ENCODE measurements at regions not wholly inside any gene's neighbourhood (a gene's known extent, or its start where the extent isn't known, plus 50 kb on each side); places are given as distances from the start of the nearest gene placed in this dataset.

DNA sequence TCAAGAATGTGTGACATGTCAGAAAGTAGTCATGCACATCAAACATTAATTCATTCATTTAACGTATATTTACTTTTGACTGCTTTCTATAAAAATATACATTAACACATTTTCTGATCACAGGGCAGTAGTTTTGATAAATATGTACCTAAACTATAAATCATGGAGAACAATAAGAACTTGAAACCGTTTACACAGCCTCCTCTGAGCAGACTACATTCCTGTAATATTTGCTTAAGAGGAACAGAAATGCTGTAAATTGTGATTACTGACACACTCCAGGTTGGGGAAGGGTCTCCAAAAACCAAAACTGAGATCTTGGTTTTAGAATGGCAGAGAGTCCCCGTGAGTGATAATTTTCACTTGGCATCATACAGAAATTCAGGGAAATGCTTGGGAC is 120.7 kb upstream of the PPARGC1A start:
- 45 to 61% methylated on average over 3 of the region's 3 CpGs for WGBS, 2 donors
- no peak overlapping the region for H3K4me3 ChIP-seq (ENCODE audit: low read depth, poor library complexity, severe bottlenecking)
- no peak for DNase-seq (ENCODE audit: low spot score in 2 of 2)
- TF ChIP-seq, protein P1, sequence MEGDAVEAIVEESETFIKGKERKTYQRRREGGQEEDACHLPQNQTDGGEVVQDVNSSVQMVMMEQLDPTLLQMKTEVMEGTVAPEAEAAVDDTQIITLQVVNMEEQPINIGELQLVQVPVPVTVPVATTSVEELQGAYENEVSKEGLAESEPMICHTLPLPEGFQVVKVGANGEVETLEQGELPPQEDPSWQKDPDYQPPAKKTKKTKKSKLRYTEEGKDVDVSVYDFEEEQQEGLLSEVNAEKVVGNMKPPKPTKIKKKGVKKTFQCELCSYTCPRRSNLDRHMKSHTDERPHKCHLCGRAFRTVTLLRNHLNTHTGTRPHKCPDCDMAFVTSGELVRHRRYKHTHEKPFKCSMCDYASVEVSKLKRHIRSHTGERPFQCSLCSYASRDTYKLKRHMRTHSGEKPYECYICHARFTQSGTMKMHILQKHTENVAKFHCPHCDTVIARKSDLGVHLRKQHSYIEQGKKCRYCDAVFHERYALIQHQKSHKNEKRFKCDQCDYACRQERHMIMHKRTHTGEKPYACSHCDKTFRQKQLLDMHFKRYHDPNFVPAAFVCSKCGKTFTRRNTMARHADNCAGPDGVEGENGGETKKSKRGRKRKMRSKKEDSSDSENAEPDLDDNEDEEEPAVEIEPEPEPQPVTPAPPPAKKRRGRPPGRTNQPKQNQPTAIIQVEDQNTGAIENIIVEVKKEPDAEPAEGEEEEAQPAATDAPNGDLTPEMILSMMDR (IDR thresholded peaks at IDR 0.05) = no peak
- no peak for TF ChIP-seq POLR2A (IDR thresholded peaks at IDR 0.05)
- intact Hi-C loops (cut with DNase I; ENCODE audit: low total_unique reads) = no loop called here

DNA sequence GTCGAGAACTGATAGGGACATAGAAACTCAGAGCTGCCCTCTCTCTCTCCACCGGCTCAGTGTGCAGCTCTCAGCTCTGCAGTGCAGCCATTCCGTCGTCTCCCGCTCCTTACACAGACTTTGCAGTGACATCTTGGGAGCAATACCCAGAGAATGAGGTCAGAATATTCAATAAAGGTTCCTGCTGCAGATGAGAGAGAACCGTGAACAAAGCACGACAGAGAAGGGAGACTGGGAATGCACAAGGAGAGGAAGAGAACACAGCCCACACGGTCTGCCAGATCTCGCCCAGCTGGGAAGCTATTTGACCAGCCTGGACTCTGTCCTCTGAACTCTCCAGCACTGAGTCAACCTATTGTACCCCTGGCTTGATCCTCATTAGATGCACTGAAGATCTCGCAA is 118.0 kb upstream of the PPARGC1A start:
- 65% methylated on average over 10 of the region's 10 CpGs for WGBS, 2 donors
- intact Hi-C loops (cut with DNase I; ENCODE audit: low total_unique reads) = no loop called here
- TF ChIP-seq, protein P1 (IDR thresholded peaks at IDR 0.05) = no peak
- no peak for TF ChIP-seq POLR2A (IDR thresholded peaks at IDR 0.05)
- H3K4me3 ChIP-seq (ENCODE audit: low read depth, poor library complexity, severe bottlenecking) = no peak overlapping the region
- DNase-seq (ENCODE audit: low spot score in 2 of 2) = no peak

DNA sequence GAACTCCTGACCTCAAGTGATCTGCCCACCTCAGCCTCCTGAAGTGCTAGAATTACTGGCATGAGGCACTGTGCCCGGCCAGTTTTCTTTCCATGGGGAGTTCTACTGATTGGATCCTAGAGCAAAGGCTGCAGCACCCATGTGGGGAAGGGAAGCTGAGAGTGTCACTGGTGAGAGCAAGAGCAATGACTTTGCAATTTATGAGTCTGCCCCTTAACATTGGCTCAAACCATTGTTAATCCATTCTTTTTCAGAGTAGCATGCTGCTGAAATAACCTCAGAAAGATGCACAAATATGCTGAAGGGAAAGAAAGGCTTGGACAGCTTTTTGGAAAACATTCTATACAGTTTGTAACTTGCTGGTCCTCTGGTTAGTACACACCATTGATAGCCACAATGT is 116.4 kb upstream of the PPARGC1A start:
- WGBS, 2 donors = 90 to 92% methylated on average over 1 of the region's 1 CpG

GRCh38 chr4:24003926-24004325 is 114.1 kb upstream of the PPARGC1A start:
- H3K4me3 ChIP-seq (ENCODE audit: low read depth, poor library complexity, severe bottlenecking) = no peak overlapping the region
- WGBS, 2 donors = 65 to 73% methylated on average over 4 of the region's 4 CpGs
- DNase-seq (ENCODE audit: low spot score in 2 of 2) = no peak
- intact Hi-C loops (cut with DNase I; ENCODE audit: low total_unique reads) = no loop called here
- TF ChIP-seq, protein P1 (IDR thresholded peaks at IDR 0.05) = no peak
- no peak for TF ChIP-seq POLR2A (IDR thresholded peaks at IDR 0.05)

More for the DNA sequence above, 116.4 kb upstream of the PPARGC1A start:
- intact Hi-C loops (cut with DNase I; ENCODE audit: low total_unique reads) = no loop called here
- H3K4me3 ChIP-seq (ENCODE audit: low read depth, poor library complexity, severe bottlenecking) = no peak overlapping the region
- TF ChIP-seq, protein P1 (IDR thresholded peaks at IDR 0.05) = no peak
- TF ChIP-seq POLR2A (IDR thresholded peaks at IDR 0.05) = no peak
- no peak for DNase-seq (ENCODE audit: low spot score in 2 of 2)

GRCh38 chr4:24003496-24003895 is 113.6 kb upstream of the PPARGC1A start:
- intact Hi-C loops (cut with DNase I; ENCODE audit: low total_unique reads) = no loop called here
- H3K4me3 ChIP-seq (ENCODE audit: low read depth, poor library complexity, severe bottlenecking) = no peak overlapping the region
- DNase-seq (ENCODE audit: low spot score in 2 of 2) = no peak
- TF ChIP-seq POLR2A (IDR thresholded peaks at IDR 0.05) = no peak
- TF ChIP-seq, protein P1 (IDR thresholded peaks at IDR 0.05) = no peak
- 66 to 70% methylated on average over 3 of the region's 3 CpGs for WGBS, 2 donors

GRCh38 chr4:24002330-24002966 is 112.6 kb upstream of the PPARGC1A start:
- no peak for DNase-seq (ENCODE audit: low spot score in 2 of 2)
- 58 to 67% methylated on average over 7 of the region's 7 CpGs for WGBS, 2 donors
- no peak overlapping the region for H3K4me3 ChIP-seq (ENCODE audit: low read depth, poor library complexity, severe bottlenecking)
- intact Hi-C loops (cut with DNase I; ENCODE audit: low total_unique reads) = no loop called here
- TF ChIP-seq POLR2A (IDR thresholded peaks at IDR 0.05) = no peak
- TF ChIP-seq, protein P1 (IDR thresholded peaks at IDR 0.05) = no peak
